ENCODE measurements at regions not wholly inside any gene's neighbourhood (a gene's known extent, or its start where the extent isn't known, plus 50 kb on each side); places are given as distances from the start of the nearest gene placed in this dataset.

DNA sequence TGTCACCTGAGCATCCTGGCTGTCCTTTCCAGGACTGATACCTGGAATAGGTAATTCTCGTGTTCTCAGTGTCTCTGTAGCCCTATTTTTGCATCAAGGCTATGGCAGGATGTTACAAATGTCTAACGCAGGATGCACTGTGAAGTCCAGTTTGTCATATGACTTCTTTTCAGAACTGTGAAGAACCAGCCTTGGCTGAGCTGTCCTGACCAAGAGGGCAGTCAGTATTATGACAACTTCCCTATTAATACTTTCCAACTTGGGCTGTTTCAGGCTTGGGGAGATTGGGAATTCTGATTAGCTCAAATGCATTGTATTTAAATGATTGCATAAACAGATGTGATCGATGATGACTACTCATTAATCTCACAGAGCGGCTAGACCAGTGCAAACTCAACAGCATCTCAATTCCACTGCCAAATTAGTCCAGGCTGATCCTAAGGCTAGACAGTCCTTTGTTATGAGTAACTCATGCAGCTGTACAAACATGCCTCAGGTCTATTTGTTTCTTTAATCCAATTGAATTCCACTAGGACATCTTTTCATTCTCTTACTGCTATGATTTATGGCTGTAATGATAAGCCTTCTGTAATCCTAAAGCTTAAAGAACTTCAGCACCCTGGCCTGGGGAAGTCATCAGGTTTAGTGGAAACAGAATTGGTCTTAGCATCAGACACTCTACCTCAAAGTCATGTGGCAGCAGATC, 331.6 kb downstream of the KCNS3 start:
- DNase-seq (ENCODE audit: extremely low read depth in 1 of 2, low read depth in 1 of 2): no peak

DNA sequence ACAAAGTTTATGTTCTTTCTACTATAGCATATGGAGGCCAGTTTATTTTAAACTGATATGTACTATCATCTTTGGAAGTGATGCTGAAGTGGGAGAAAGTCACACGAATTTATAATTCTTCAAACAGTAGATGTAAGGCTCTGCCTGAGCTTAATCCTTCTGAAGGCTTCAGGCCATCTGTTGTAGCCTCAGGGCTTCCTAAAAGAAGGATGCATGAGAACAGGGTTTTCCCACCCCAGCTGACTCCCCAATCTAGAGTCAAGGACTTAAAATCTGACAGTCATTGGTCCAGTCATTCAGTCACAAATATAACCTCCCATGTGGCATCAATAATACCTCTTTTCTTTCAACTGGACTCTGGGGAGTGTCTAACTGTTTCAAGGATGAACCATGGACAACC, 330.5 kb downstream of the KCNS3 start:
- DNase-seq (ENCODE audit: extremely low read depth in 1 of 2, low read depth in 1 of 2): no peak

DNA sequence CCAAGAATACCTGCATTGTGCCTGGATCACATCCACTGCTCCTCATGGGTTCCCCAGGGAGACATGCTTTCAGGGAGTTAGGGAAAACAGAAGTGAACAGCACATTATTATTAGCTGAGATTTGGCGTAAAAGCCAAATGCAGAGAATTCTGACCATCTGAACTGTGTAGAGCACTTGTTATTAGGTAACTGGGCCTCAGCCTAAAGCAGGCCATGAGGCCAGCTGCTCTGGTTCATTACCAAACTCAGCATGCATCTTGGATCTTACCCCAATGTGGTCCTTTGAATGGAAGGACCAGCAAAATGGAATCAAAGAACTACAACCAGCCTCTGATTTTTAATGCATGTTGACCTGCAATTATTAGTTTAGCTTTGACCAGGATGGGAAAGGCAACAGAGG, 322.3 kb downstream of the KCNS3 start:
- no peak for DNase-seq (ENCODE audit: extremely low read depth in 1 of 2, low read depth in 1 of 2)

DNA sequence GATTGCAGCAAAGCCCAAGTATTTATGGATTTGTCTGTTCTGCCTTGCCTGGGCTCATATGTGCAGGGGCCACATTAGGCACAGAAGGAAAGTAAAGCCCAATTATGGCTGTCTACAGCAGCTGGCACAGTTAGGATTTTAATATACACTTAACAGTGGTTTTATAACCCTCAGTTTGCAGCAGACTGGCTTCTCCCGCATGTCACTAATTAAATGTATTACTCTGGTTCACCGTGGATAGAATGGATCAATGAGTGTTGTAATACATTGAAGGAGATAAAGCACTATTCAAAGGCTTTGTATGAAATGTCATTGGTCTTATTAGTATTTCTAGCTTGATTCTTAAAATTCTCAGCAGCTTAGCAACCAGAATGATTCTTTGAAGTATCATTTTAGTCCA, 320.2 kb downstream of the KCNS3 start:
- no peak for DNase-seq (ENCODE audit: extremely low read depth in 1 of 2, low read depth in 1 of 2)

DNA sequence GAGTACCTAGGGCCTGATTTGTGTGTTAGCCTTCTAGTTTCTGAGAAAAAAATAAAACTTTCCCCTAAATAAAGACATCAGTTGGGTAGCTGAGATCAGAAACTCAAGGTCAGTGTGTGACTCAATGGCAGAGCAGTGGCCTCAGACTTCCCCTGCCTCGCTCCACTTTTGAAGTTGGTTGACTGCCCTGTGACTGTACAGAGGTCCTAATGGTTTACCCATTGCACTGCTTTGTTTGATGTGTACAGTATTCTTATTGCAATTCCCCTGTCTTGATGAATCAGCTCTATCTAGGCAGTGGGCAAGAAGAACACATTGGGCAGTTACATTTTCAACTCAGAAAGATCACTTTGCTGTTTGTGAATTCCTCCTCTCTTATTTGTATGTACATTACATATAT, 315.7 kb downstream of the KCNS3 start:
- DNase-seq (ENCODE audit: extremely low read depth in 1 of 2, low read depth in 1 of 2): no peak

DNA sequence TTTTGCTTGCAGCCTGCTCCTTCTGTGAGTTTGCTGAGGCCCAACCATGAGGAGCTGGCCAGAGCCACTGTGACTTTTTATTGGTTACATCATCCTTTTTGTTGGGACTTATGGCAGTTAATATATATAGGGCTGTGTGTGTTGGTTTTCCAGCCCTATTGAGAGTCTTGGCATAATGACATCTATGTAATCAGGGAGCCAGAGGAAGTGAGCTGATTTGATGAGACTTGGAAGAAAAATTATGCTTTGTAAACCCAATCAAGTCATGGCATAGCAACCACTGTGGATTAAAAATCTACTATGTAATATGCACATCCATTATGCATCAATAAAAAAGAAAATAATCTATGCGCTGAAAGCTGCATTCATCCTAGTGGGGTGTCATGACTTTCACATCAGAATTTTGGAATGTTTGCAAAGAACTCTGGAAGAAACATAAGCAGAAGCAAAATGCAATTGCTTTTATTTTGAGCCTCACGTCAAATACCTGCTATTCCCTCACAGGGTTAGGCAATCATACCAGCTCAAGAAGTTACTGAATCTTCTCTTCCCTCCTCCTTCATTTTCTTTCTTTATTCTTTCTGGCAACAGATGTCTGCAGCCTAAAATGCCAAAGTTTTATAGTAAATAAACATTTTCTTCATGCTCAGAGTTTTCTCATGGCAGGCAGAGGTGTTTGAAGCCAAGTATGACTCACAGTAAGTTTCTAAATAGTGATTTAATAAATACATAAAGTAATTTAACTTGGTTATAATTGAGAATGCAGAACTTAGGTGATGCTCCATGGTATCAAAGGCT, 308.5 kb downstream of the KCNS3 start:
- DNase-seq (ENCODE audit: extremely low read depth in 1 of 2, low read depth in 1 of 2): no peak

DNA sequence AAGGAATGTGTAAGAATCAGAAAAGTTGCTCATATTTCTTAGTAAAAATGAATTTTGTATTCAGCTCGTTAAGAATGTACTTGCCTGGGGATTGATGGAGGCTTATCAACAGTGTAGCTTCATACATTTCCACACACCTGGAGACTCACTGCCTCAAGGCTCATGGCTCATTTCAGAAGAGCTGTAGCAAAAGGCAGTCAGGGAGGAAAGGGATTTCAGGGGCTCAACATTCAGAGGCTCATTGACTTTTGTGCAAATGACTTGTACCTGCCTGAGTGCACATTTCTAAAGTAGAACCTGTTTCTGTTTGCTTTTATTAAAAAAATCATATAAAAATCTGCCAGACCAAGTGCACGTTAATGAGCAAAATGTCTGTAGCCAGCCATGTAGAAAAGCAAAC, 304.4 kb downstream of the KCNS3 start:
- DNase-seq (ENCODE audit: extremely low read depth in 1 of 2, low read depth in 1 of 2): no peak

DNA sequence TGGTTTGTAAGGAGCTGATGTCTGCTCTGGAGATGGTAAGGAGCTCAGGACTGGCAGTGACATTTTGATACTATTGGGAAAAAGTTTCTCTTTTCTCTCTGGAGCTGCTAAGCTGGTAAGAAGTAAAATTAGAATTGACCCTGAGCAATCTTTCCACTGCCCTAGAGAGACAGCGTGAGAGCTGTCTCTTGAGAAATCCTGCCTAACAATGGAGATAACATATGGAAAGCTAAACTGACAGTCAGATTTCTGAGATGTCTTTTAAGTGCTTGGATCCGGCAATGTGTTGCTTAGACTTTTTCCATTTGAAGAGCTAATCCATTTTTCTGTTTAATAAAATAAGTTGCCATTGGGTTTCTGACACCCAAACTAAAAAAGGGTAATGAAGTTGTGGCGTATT, 302.4 kb downstream of the KCNS3 start:
- no peak for DNase-seq (ENCODE audit: extremely low read depth in 1 of 2, low read depth in 1 of 2)

DNA sequence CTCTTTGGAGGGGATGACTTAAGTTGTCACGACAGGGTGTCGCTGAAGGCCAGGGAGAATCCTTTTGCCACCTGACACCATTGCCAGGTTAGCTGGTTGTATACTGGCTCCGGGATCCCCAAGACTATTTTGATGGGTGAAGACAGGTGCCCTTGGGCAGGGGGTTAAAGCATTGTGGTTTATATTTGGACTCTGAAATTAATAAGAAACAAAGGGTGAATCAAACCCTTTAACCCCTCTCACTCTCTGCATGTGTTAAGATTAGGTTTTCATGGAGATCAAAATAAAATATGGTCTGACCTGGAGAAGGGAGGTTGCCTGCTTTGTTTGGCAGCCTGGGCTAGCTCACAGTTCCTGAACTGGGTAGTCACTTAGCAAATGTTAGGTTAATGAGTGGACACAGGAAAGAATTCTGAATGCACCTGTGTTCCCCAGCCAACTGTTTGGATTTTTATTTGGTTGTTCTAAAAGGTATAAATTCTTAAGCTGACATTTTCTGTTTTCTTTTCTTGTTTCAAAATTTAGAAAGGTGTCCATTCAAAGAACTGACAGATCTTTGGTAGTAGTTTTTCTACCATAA, 301.7 kb downstream of the KCNS3 start:
- no peak for DNase-seq (ENCODE audit: extremely low read depth in 1 of 2, low read depth in 1 of 2)

DNA sequence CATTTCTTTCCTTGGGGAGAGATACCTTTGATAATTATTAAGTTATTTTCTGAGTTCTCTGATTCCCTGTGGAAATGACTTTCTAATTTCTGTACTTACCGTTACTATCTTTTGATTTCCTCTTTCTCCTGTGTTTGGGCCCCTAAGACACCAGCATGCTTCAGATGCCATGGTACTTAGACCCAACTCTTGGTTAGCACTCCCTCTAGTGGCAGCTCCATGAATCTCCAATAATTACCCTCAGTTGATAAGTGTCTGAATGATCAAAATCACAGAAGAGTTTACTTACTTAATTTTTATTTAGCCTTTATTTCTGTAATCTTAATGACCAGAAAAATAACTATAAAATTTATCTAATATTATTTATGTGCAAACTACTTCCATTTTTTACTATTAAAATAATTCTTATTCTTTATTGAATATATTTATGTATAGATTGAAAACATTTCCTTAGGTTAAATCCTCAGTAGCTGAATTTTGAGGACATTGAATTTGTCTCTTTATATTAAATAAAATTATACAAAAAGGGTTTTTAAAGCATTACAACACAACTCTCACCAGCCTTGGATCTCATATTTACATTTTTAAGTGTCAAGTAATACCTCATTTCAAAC, 300.4 kb downstream of the KCNS3 start:
- no peak for DNase-seq (ENCODE audit: extremely low read depth in 1 of 2, low read depth in 1 of 2)

DNA sequence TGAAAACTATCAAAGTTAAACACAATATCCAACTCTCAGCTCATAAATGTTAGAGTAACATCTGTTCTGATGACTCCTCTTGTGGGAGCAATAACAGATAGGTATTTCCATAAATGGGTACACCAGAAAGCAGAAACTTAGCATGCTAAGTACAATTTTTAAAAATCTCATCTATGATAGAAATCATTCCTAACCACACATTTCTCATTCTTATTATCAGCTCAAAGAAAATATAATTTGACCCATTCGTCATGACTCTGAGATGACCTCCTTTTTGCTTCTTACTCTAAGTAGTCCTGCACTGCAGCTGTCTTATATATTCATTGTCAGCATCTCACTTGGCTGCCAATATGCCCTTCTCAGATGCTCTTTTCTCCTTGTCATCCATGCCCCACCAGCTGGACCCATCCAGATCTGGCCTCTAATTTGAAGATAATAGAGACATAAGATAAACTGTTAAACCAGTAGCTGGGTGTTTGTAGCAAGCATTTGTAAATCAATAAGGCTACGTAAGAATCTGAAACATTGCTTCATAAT, 298.3 kb downstream of the KCNS3 start:
- DNase-seq (ENCODE audit: extremely low read depth in 1 of 2, low read depth in 1 of 2): no peak

DNA sequence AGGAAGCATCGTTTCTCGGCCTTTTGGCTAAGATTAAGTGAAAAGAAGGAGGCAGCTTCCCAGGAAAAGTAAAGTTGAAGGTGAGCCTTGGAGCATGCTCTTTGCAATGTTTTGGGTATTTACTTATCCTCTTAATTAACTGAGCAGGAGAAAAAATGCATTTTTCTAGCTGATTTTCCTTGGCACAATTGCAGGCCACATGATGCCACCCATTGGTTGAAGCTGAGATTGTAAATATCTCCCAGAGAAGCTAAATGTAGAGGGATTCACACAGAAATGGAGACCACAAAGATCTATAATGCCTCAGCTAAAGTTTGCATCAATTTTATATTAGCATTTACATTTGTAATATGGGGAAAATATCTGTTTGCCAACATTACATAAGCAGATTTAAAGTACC, 294.1 kb downstream of the KCNS3 start:
- DNase-seq (ENCODE audit: extremely low read depth in 1 of 2, low read depth in 1 of 2): no peak

DNA sequence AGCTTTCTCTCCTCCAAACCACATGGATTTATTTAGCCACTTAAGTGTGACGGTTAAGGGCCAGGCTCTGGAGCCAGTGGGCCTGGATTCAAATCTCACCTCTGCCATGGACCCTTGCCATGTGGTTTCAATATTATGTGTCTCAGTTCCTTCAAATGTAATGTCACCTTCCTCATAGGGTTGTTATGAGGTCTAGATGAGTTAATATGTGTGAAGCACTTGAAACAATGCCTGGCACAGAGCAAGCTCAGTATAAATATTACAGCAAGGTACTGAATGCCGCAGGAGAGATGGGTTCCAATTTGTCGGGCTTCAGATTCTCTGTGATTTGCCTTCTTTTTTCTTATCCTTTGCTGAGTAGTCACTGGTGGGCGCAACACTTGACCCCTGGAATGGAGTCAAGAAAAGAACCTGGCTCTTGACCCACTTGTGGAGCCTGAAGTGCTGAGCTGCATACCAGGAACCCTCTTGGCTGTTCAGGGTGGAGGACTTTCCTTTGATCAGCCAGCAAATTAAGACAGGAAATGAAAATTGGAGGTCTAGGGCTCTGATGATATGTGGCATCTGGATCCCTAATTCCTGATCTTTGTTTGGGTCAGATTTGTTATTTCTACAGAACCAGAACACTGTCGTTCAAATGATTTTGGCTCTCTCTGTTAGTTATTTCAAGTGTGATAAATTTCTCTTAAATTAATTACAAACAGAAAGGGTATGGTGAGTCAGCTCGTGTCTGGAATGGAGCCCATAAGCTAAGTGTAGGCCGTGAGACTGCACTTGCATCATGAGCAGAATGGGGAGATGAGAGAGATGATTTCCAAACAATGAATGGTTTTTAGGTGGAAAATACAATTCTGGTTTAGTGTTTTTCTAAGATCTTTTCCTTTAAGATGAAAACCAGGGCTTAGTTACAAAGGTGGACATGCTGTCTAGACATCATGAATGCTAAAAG, 293.0 kb downstream of the KCNS3 start:
- no peak for DNase-seq (ENCODE audit: extremely low read depth in 1 of 2, low read depth in 1 of 2)

DNA sequence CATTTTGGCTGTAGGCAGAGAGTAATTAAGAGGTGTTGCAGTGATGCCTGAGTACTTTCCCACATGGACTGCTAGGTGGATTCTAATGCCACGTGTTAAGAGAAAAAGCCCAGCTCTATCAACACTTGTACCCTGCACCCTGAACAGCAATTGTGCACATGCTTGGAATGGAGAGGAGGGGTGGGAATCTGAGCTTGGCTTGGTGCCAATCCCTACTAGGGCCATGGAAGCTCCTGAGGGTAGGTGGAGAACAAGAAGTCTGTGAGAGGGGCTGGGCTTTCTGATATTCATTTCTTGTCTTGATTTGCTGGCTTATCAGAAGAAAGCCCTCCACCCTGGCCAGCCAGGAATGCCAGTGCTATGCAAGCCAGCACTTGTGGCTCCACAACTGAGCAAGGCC, 292.2 kb downstream of the KCNS3 start:
- DNase-seq (ENCODE audit: extremely low read depth in 1 of 2, low read depth in 1 of 2): no peak

DNA sequence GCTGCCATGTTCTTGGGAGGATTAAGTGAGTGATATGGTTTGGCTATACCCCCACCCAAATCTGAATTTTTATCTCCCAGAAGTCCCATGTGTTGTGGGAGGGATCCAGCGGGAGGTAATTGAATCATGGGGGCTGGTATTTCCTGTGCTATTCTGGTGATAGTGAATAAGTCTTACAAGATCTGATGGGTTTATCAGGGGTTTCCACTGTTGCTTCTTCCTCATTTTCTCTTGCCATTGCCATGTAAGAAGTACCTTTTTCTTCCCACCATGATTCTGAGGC, 291.4 kb downstream of the KCNS3 start:
- no peak for DNase-seq (ENCODE audit: extremely low read depth in 1 of 2, low read depth in 1 of 2)

DNA sequence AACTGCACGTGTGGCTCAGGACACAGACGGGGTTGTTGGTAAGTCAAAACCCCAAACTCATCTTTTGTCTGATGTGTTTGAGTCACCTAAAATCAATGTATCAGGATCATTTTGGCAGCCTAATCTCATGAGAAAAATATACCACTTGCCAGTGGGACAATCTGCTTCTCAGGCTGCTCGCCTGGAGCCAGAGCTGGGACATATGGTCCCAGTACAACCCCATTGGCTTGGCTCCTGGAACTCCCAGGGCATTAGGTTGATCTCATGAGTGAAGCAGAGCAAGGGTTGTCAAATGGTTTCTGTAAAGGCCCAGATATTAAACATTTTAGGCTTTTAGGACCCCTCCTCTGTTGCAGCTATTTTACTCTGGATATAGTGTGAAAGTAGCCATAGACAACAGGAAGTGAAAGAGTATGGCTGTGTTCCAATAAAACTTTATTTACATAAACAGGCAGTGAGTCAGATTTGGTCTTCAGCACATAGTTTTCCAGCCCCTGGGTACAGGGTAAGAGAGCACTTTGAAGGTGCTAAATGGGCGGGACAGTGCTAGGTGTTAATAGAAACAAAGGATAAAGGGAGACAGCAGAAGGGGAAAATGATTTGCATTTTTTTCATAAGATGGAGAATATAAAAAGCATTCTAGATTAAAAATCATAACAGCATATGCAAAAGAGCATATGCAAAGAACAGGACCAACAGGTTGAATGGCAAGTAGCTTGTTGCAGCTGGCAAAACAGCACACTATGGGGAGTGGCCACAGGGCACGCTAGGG, 290.8 kb downstream of the KCNS3 start:
- no peak for DNase-seq (ENCODE audit: extremely low read depth in 1 of 2, low read depth in 1 of 2)

DNA sequence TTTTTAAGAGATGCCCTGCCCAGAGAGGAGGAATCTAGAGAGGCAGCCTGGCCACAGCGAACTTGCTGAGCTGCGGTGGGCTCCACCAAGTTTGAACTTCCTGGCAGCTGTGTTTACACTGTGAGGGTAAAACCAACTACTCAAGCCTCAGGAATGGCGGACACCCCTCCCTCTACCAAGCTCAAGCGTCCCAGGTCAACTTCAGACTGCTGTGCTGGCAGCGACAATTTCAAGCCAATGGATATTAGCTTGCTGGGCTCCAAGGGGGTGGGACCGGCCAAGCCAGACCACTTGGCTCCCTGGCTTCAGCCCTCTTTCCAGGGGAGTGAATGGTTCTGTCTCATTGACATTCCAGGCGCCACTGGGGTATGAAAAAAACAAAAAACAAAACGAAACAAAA, 289.4 kb downstream of the KCNS3 start:
- DNase-seq (ENCODE audit: extremely low read depth in 1 of 2, low read depth in 1 of 2): no peak

DNA sequence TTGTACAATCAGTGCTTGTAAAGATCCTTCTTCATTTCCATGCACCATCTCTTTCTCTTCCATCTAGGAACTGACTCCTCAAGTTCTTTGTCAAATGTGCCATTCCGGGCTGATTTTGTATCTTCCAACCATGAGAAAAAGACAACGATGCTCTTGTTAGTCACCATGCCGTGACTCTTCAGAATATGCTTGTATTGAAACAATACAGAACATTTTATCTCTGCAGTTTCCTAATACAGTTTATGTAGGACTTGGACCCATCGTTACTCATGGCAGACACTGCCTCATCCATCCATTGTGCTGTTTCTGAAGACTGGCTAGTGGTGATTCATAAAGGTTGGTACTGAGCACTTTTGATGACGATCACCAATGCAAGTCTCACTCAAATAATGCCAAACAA, 283.2 kb downstream of the KCNS3 start:
- DNase-seq (ENCODE audit: extremely low read depth in 1 of 2, low read depth in 1 of 2): no peak

DNA sequence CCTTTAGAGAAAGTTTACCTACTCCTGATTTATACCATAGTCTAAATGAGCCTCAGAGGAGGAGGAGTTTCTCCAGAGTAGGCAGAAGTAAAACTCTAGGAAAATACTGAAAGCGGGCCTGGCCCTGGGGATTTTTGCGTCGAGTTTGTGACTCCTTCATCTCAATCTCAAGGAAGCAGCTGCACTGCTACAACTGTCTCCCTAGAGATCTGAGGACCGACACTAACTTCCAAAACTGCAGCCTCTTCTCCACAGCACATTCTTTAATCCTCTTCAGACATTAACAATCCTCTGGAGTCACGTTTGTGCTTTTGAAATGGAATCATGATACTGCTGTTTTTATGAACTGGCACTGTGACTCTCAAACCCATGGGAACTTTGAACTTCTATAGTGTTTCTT, 281.4 kb downstream of the KCNS3 start:
- no peak for DNase-seq (ENCODE audit: extremely low read depth in 1 of 2, low read depth in 1 of 2)

DNA sequence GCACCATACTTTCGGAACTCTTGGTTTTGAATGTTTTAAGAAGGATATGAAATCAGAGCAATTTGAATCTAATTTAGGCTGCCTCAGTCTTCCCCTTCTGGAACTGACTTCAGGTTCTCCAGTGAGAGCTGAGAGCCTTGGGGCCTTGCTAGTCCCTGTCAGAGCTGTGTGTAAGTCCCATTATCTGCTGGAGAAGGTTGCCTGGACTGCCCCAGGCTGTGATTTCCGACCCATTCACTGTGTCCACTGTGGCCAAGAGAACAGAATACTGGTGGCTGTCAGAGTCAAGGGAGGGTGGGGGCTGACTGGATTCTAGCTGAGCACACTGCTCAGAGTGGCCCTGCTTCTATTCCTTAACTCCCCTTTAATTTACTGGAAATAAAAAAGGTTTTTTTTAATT, 278.0 kb downstream of the KCNS3 start:
- DNase-seq (ENCODE audit: extremely low read depth in 1 of 2, low read depth in 1 of 2): no peak
